Left ventricle myocardium inferior (tissue), 1 donor: ENCODE measurements at regions not wholly inside any gene's neighbourhood (a gene's known extent, or its start where the extent isn't known, plus 50 kb on each side); places are given as distances from the start of the nearest gene placed in this dataset.

Source experiments
- DNase-seq: peaks from one replicate; pipeline ENCODE4 v3.0.0-alpha.2; 2020
- H3K27ac ChIP-seq: fragments of 200-600 bp; replicated peaks from 2 replicates; pipeline ENCODE4 v1.8.0; 2021
- H3K27me3 ChIP-seq: fragments of 200-600 bp; 2 replicates; pipeline ENCODE4 v1.8.0; 2021; ENCODE audit warnings: low read depth
- H3K36me3 ChIP-seq: fragments of 200-600 bp; 2 replicates; pipeline ENCODE4 v1.8.0; 2021
- H3K4me1 ChIP-seq: fragments of 200-600 bp; 2 replicates; pipeline ENCODE4 v1.8.0; 2021
- H3K4me3 ChIP-seq: fragments of 200-600 bp; 2 replicates; pipeline ENCODE4 v1.8.0; 2021; ENCODE audit warnings: mild to moderate bottlenecking, moderate library complexity
- H3K9me3 ChIP-seq: fragments of 200-600 bp; replicated peaks from 2 replicates; pipeline ENCODE4 v1.8.0; 2021
- CTCF ChIP-seq: fragments of 200-600 bp; IDR thresholded peaks from 2 replicates; pipeline ENCODE4 v1.8.0; 2021; ENCODE audit warnings: antibody characterized with exemption, mild to moderate bottlenecking, borderline replicate concordance
- intact Hi-C: fragments of 100-400 bp; cut with micrococcal nuclease; formaldehyde crosslinking; loops from one replicate; pipeline ENCODE4 v1.11.0; 2022
- donor health status: DM: no; HTN: yes; CAD: no; lungs with severe emphysema.

- Histone ChIP-seq H3K4me1 (no peaks in the 10 kb centered on the region), H3K36me3 (no peaks in the 10 kb centered on the region), H3K9me3 (no peaks in the 10 kb centered on the region), H3K4me3 (no peak overlapping the region), H3K27ac (no peak overlapping the region), H3K27me3 (peaks cover 16% of the 10 kb centered on the region)
- intact Hi-C loops, result no loop called here
- TF ChIP-seq CTCF, result no peak
- DNase-seq, result no peak
Observed at GRCh38 chr3:73222126-73222525, 160.7 kb downstream of the EBLN2 start.

GRCh38 chr3:73225146-73225855, 163.8 kb downstream of the EBLN2 start:
- DNase-seq, result no peak
- intact Hi-C loops, result no loop called here
- Histone ChIP-seq H3K36me3 (no peaks in the 10 kb centered on the region), H3K4me1 (no peaks in the 10 kb centered on the region), H3K4me3 (no peak overlapping the region), H3K9me3 (no peaks in the 10 kb centered on the region), H3K27me3 (peaks cover 16% of the 10 kb centered on the region), H3K27ac (no peak overlapping the region)
- no peak for TF ChIP-seq CTCF

DNA sequence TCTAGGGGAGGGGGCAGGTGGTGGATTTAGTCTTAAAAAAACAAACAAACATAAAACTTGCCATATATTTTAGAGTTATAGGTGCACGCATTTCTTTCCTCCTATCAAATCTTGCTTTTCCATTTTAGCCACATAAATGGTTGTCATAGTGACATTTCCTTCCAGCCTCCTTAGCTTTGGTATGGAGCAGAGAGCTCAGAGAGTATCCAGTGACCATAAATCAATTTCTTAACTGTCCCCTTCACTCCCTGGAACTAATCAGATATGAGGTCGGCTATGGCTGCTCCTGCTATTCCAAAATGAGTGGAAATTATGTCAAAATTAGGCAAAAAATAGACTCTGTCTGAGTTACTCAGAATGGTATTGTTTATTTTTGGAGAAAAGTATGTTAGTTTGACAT, 164.5 kb downstream of the EBLN2 start:
- no peaks in the 10 kb centered on the region for H3K36me3 ChIP-seq
- peaks cover 16% of the 10 kb centered on the region for H3K27me3 ChIP-seq
- intact Hi-C loops, result no loop called here
- no peak for TF ChIP-seq CTCF
- DNase-seq, result no peak
- H3K4me3 ChIP-seq, result no peak overlapping the region
- H3K27ac ChIP-seq, result no peak overlapping the region
- no peaks in the 10 kb centered on the region for H3K9me3 ChIP-seq
- H3K4me1 ChIP-seq, result no peaks in the 10 kb centered on the region

DNA sequence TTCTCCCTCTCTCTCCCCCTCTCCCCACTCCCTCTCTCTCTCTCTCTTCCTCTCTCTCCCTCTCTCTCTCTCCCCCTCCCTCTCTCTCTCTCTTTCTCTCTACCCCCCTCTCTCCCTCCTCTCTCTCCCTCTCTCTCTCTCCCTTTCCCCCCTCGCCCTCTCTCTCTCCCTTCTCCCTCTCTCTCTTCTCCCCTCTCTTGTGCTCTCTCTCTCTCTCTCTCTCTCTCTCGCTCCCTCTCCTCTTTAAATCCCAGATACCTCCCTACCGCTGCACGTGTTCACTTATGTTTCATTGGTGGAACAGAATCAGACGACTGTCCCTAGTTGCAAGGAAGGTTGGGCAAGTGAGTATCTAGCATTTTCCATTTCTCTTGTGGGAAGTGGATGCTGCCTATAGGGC, 166.5 kb downstream of the EBLN2 start:
- Histone ChIP-seq H3K36me3 (no peaks in the 10 kb centered on the region), H3K27me3 (peaks cover 10% of the 10 kb centered on the region), H3K4me3 (no peak overlapping the region), H3K27ac (no peak overlapping the region), H3K4me1 (no peaks in the 10 kb centered on the region), H3K9me3 (no peaks in the 10 kb centered on the region)
- intact Hi-C loops, result no loop called here
- no peak for DNase-seq
- TF ChIP-seq CTCF, result no peak

GRCh38 chr3:73228437-73228836, 167.0 kb downstream of the EBLN2 start:
- no peak for TF ChIP-seq CTCF
- intact Hi-C loops, result no loop called here
- DNase-seq, result no peak
- H3K4me1 ChIP-seq, result no peaks in the 10 kb centered on the region
- no peak overlapping the region for H3K27ac ChIP-seq
- H3K9me3 ChIP-seq, result no peaks in the 10 kb centered on the region
- H3K27me3 ChIP-seq, result peaks cover 6% of the 10 kb centered on the region
- H3K36me3 ChIP-seq, result no peaks in the 10 kb centered on the region
- H3K4me3 ChIP-seq, result no peak overlapping the region
